Skeletal muscle tissue (tissue), 3 donors: ENCODE measurements at regions not wholly inside any gene's neighbourhood (a gene's known extent, or its start where the extent isn't known, plus 50 kb on each side); places are given as distances from the start of the nearest gene placed in this dataset.

Source experiments
- H3K27ac ChIP-seq: one replicate; pipeline ENCODE4 v1.7.0; 2013; ENCODE audit warnings: mild to moderate bottlenecking, low read depth, low read length, inconsistent platforms
- H3K27me3 ChIP-seq, 3 donors: one replicate each; pipeline ENCODE4 v1.7.0; 2013; ENCODE audit warnings: low read length in 3 of 3; ENCODE audit not compliant: control insufficient read depth in 3 of 3, insufficient read depth in 3 of 3
- H3K36me3 ChIP-seq, 3 donors: one replicate each; pipeline ENCODE4 v1.7.0; 2013; ENCODE audit warnings: low read length in 3 of 3; ENCODE audit not compliant: control insufficient read depth in 3 of 3, insufficient read depth in 3 of 3
- H3K4me1 ChIP-seq, 3 donors: one replicate each; pipeline ENCODE4 v1.7.0; 2013; ENCODE audit warnings: low read length in 3 of 3, mild to moderate bottlenecking in 3 of 3; ENCODE audit not compliant: control insufficient read depth in 3 of 3, insufficient read depth in 3 of 3
- H3K4me3 ChIP-seq, 3 donors: one replicate each; pipeline ENCODE4 v1.7.0; 2013; ENCODE audit warnings: low read length in 3 of 3
- H3K9ac ChIP-seq, 3 donors: one replicate each; pipeline ENCODE4 v1.7.0; 2013; ENCODE audit warnings: low read length in 3 of 3, mild to moderate bottlenecking in 3 of 3, moderate library complexity in 2 of 3, low read depth in 1 of 3
- H3K9me3 ChIP-seq, 3 donors: one replicate each; pipeline ENCODE4 v1.7.0; 2013; ENCODE audit warnings: low read length in 3 of 3; ENCODE audit not compliant: control insufficient read depth in 3 of 3
- donor health status: Osteomylitis.

DNA sequence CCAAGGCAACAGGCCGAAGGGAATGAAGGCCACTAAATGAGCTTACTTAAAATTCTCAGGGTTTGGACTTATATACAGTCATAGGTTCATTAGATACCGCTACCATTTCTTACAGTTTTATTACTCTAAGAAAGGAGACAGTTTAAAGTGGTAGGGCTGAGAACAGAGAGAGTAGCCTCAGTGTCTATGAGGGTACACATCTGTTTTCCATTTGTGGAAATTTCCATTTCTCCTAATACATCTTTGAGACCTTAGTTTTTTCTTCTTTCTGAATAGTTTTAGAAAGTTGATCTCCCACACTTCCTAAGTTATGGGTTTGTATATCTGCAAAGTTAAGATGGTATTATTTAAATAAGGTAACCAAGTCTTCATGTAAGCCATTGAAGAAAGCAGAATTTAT lies 1279.1 kb downstream of the NCAM2 start:
- Histone ChIP-seq H3K4me3 (no peak overlapping the region), H3K36me3 (no peaks in the 10 kb centered on the region), H3K9ac (no peak overlapping the region), H3K4me1 (no peaks in the 10 kb centered on the region), H3K27me3 (no peaks in the 10 kb centered on the region), H3K9me3 (no peaks in the 10 kb centered on the region), H3K27ac (no peak overlapping the region)

DNA sequence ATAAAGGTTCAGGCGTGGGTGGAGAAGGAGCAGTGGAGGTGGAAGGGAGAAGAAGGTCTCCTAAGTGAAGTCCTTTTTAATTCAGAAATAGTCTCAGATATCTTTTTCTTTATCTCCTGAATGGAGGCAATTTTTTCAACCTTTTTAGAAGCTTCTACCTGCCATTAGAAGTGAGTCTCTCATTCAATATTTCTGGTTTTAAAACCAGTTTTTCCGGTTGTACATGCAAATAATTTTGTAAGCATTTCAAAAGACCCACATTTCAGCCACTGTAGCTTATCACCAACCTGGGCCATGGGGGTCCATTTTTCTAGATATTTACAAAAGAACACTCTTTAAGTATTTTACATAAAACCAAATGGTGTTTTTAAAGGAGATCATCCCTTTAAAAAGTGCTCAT lies 1280.2 kb downstream of the NCAM2 start:
- Histone ChIP-seq H3K36me3 (no peaks in the 10 kb centered on the region), H3K4me3 (no peak overlapping the region), H3K9me3 (no peaks in the 10 kb centered on the region), H3K9ac (no peak overlapping the region), H3K27me3 (no peaks in the 10 kb centered on the region), H3K27ac (no peak overlapping the region), H3K4me1 (no peaks in the 10 kb centered on the region)

DNA sequence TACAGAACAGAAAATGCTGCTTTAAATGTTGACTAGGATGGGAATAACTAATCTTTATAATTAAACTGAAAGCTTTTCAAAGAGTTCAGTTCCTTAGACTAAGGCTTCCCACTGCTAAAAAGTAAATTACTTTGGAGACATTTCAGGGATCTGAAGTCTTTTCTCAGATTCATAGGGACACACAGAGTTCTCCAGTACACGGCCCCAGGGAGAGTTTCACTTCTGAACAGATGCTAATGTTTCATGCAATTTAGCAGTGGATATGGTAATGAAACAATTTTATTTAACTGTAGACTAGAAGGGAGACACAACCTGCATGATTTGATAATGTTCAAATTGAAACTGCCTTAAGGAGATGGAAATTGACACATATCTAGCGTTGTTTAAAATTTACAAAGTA lies 1282.6 kb downstream of the NCAM2 start:
- Histone ChIP-seq H3K4me1 (no peaks in the 10 kb centered on the region), H3K27me3 (no peaks in the 10 kb centered on the region), H3K9ac (no peak overlapping the region), H3K36me3 (no peaks in the 10 kb centered on the region), H3K27ac (no peak overlapping the region), H3K4me3 (no peak overlapping the region), H3K9me3 (no peaks in the 10 kb centered on the region)

DNA sequence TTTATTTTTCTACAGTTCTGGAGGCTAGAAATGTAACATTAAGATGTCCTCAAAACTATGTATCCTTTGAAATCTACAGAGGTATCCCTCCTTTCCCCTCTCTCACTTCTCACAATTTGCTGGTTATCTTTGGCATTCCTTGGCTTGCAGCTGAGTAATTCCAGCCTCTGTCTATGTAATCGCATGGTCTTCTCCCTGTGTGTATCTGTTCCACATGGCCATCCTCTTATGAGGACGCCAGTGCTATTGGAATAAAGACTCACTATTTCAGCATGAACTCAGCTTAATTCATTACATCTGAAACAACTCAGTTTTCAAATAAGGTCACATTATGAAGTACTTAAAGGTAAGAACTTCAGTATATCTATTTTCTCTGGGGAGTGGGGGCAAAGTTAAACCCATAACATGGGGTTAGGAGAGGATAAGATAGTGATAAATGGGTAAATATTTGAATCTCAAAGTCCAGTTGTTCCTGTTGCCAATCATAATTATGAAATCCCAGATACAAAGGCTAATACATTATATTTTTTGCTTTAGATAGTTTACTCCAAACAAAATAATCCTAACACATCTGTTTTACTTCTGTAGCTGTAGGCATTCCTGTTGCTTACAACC lies 1290.8 kb downstream of the NCAM2 start:
- no peaks in the 10 kb centered on the region for H3K9me3 ChIP-seq
- no peak overlapping the region for H3K27ac ChIP-seq
- H3K27me3 ChIP-seq: no peaks in the 10 kb centered on the region
- no peaks in the 10 kb centered on the region for H3K36me3 ChIP-seq
- H3K9ac ChIP-seq: no peak overlapping the region
- no peaks in the 10 kb centered on the region for H3K4me1 ChIP-seq
- no peak overlapping the region for H3K4me3 ChIP-seq

DNA sequence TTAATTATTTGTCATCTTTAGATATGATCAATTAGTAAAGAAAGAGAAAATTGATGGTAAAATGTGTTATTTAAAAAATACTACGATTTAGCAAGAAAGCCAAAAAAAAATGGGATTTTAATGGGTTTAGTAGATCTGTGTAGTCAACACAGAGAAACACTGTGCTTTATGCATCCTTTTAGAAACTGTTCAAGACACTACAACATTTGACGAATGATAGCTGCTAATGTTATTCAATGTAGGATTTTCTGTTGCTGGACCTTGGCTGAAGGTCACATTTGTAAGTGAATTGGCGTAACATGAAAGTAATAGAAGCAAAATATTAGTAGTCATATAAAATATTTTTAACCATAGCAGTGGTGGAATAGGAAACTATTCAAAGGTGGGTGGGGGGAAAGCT lies 1293.9 kb downstream of the NCAM2 start:
- Histone ChIP-seq H3K4me3 (no peak overlapping the region), H3K27ac (no peak overlapping the region), H3K36me3 (no peaks in the 10 kb centered on the region), H3K9me3 (no peaks in the 10 kb centered on the region), H3K9ac (no peak overlapping the region), H3K4me1 (no peaks in the 10 kb centered on the region), H3K27me3 (no peaks in the 10 kb centered on the region)

DNA sequence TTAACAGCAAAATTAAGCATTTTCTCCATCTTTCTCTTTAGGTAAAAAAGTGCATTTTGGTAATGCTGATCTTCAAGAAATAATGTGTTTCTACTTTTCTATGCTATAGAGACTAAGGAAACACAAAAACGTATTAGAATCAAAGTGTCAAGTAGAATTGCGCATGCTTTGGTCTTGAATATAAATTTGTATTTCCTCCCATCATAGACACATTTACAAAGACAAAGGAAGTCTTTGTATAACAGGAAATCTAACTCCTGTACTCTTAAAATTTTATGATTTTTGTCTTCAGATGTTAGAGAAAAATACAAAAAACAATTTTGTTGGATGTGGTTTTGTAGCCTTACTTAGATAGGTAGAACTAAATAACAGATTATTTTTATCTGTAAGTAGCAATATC lies 1299.4 kb downstream of the NCAM2 start:
- H3K27me3 ChIP-seq: no peaks in the 10 kb centered on the region
- H3K4me3 ChIP-seq: no peak overlapping the region
- no peaks in the 10 kb centered on the region for H3K4me1 ChIP-seq
- no peak overlapping the region for H3K9ac ChIP-seq
- H3K27ac ChIP-seq: no peak overlapping the region
- H3K36me3 ChIP-seq: no peaks in the 10 kb centered on the region
- no peaks in the 10 kb centered on the region for H3K9me3 ChIP-seq

DNA sequence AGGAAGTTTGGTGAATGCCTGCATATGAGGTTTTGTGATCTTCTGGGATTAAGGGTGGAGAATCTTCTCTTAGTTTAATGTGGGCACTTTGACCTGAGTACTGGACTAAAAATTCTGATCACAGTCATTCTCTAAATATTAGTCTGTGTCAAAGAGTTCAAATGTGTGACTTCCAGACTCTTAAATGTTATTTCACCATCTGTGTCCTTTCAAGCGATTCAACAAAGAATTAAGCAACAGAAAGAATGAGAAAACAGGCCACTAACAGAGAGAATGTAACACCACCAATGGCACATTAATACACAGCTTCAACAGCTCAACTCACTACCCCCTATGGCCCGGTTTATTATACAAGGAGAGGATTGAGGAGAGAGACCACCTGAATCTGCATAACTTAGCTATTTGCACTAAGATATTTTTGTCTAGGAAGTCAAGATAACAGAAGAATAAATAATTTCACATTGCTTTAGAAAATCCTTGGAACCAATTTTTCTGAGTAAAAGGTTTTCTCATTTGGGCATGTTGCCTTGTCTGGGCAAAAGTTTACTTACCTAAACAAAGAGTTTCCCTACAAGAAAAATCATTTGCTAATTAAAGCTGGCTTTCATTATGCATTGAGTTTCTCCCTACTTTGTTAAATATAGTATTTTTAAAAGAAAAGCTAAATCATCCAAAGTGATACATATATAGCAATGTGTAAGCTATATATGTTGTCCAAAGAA lies 1313.7 kb downstream of the NCAM2 start:
- Histone ChIP-seq H3K4me1 (no peaks in the 10 kb centered on the region), H3K27me3 (no peaks in the 10 kb centered on the region), H3K9ac (no peak overlapping the region), H3K4me3 (no peak overlapping the region), H3K9me3 (no peaks in the 10 kb centered on the region), H3K36me3 (no peaks in the 10 kb centered on the region), H3K27ac (no peak overlapping the region)

DNA sequence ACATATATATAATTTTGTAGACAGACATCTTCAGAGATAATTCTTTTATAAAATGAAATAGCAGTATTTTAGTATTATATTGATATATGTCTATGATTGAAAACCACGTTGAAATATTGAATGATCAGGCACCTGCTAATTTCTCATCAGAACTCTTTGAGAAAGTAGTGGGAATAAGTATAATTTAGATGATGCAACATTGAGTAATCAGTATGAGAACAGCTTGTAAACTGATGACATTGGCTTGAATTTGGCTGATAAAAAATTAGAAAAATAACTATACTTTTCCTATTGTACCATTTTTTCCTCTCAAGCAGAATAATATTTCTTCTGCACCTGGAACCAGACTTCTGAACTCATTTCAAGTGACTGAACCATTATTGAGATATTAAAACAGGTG lies 1316.8 kb downstream of the NCAM2 start:
- Histone ChIP-seq H3K27me3 (no peaks in the 10 kb centered on the region), H3K27ac (no peak overlapping the region), H3K9me3 (peaks cover 0 to 2% (median 0%) of the 10 kb centered on the region in 3 donors), H3K36me3 (no peaks in the 10 kb centered on the region), H3K9ac (no peak overlapping the region), H3K4me3 (no peak overlapping the region), H3K4me1 (no peaks in the 10 kb centered on the region)

DNA sequence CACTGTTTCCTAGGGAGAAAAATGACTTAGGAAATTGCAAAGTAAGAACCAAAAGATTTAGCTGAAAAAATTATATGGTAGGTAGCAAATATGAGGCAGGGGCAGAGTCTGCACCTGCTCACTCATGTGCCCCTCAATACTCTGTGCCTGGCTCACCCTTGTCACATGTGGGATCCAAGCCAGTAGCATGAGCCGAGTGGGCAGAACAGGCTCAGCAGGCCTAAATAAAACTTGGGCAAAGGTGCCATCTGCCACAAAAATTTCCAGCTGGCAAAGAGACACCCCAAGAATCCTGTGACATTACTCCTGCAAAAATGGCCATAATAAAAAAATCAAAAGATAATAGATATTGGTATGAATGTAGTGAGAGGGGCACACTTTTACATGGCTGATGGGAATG lies 1321.2 kb downstream of the NCAM2 start:
- H3K9me3 ChIP-seq: peaks cover 0 to 2% (median 0%) of the 10 kb centered on the region in 3 donors
- H3K27ac ChIP-seq: no peak overlapping the region
- H3K9ac ChIP-seq: no peak overlapping the region
- no peaks in the 10 kb centered on the region for H3K36me3 ChIP-seq
- no peaks in the 10 kb centered on the region for H3K27me3 ChIP-seq
- H3K4me3 ChIP-seq: no peak overlapping the region
- H3K4me1 ChIP-seq: no peaks in the 10 kb centered on the region

DNA sequence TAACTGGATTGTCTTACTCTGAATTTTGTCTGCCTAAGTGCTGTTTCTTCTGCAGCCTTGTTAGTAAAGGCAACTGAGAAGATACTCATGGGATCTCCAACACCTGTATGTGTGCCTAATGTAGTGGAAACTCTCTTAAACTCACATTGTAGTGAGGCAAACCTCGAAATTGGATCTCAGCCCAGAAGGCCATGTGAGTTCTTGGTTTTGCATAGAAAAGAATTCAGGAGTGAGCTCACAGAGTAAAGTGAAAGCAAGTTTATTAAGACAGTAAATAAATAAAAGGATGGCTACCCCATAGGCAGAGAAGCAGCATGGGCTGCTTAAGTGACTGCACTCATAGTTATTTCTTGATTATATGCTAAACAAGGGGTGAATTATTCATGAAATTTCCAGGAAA lies 1344.7 kb downstream of the NCAM2 start:
- H3K27ac ChIP-seq: no peak overlapping the region
- H3K4me1 ChIP-seq: no peaks in the 10 kb centered on the region
- no peaks in the 10 kb centered on the region for H3K36me3 ChIP-seq
- H3K9ac ChIP-seq: no peak overlapping the region
- H3K9me3 ChIP-seq: no peaks in the 10 kb centered on the region
- no peaks in the 10 kb centered on the region for H3K27me3 ChIP-seq
- no peak overlapping the region for H3K4me3 ChIP-seq
